Transverse colon (tissue), 4 donors: ENCODE measurements at regions not wholly inside any gene's neighbourhood (a gene's known extent, or its start where the extent isn't known, plus 50 kb on each side); places are given as distances from the start of the nearest gene placed in this dataset.

Experiments
- CTCF ChIP-seq, 5 experiments: fragments of 200-600 bp in 3 of 5; fragments of 450-650 bp in 2 of 5; sonication (generic) in 3 of 5; IDR thresholded peaks; 1 replicate in 2 of 5; 2 replicates in 3 of 5; pipeline ENCODE4 v1.5.1; 2016 to 2017; ENCODE audit warnings: antibody characterized with exemption in 5 of 5, inconsistent platforms in 3 of 5, mild to moderate bottlenecking in 2 of 5, moderate library complexity in 1 of 5
- EP300 ChIP-seq: sonication (generic); formaldehyde crosslinking; IDR thresholded peaks from one replicate; pipeline ENCODE4 v1.6.1; 2017; ENCODE audit warnings: antibody characterized with exemption, low read depth
- POLR2A ChIP-seq: fragments of 450-650 bp; IDR thresholded peaks from one replicate; pipeline ENCODE4 v1.6.1; 2016; ENCODE audit warnings: antibody characterized with exemption, mild to moderate bottlenecking, moderate library complexity
- POLR2AphosphoS5 ChIP-seq, 3 donors: sonication (generic); formaldehyde crosslinking; IDR thresholded peaks; one replicate each; pipeline ENCODE4 v1.6.1; 2016; ENCODE audit warnings: antibody characterized with exemption in 3 of 3

- TF ChIP-seq CTCF (IDR thresholded peaks at IDR 0.05), result no peak
- TF ChIP-seq POLR2A, result no peak
- TF ChIP-seq EP300, result no peak
- no peak for TF ChIP-seq POLR2AphosphoS5 (IDR thresholded peaks at IDR 0.05)
Measured at GRCh38 chr20:54714817-54715216, 239.4 kb downstream of the DOK5 start.
